ENCODE measurements at regions not wholly inside any gene's neighbourhood (a gene's known extent, or its start where the extent isn't known, plus 50 kb on each side); places are given as distances from the start of the nearest gene placed in this dataset.
"Not testable (repeated sequence)": the region's sequence is repeated elsewhere in the genome, so short reads cannot be mapped to it uniquely, and the experiment has no call there.

DNA sequence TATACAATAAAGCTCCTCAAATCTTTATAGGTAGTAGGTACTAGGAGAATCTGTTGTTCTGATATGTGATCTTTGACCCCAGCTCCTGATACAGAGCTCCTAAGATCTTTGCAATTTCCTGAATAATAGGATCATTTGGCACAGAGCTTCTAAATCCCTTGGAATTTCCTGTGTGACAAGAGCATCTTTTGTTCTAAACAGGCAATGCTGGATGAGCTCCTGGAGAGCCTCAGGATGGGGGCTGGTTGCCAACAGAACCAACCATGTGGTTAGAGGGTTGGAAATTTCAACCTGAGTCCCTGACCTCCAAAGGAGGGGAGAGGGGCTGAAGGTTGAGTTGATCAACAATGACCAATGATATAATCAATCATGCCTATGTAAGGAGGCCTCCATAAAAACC lies 629.0 kb downstream of the CCSER2 start:
- intact Hi-C loops (cut with DNase I): no loop called here
- DNase-seq: no peak
- H3K4me3 ChIP-seq: no peak overlapping the region
- H3K27me3 ChIP-seq (ENCODE audit: low read depth): no peaks in the 10 kb centered on the region
- no peaks in the 10 kb centered on the region for H3K36me3 ChIP-seq
- H3K9me3 ChIP-seq: no peaks in the 10 kb centered on the region
- no peaks in the 10 kb centered on the region for H3K4me1 ChIP-seq
- ATAC-seq: no peak
- H3K27ac ChIP-seq: no peak overlapping the region
- TF ChIP-seq, protein P1, sequence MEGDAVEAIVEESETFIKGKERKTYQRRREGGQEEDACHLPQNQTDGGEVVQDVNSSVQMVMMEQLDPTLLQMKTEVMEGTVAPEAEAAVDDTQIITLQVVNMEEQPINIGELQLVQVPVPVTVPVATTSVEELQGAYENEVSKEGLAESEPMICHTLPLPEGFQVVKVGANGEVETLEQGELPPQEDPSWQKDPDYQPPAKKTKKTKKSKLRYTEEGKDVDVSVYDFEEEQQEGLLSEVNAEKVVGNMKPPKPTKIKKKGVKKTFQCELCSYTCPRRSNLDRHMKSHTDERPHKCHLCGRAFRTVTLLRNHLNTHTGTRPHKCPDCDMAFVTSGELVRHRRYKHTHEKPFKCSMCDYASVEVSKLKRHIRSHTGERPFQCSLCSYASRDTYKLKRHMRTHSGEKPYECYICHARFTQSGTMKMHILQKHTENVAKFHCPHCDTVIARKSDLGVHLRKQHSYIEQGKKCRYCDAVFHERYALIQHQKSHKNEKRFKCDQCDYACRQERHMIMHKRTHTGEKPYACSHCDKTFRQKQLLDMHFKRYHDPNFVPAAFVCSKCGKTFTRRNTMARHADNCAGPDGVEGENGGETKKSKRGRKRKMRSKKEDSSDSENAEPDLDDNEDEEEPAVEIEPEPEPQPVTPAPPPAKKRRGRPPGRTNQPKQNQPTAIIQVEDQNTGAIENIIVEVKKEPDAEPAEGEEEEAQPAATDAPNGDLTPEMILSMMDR (IDR thresholded peaks at IDR 0.05): no peak

DNA sequence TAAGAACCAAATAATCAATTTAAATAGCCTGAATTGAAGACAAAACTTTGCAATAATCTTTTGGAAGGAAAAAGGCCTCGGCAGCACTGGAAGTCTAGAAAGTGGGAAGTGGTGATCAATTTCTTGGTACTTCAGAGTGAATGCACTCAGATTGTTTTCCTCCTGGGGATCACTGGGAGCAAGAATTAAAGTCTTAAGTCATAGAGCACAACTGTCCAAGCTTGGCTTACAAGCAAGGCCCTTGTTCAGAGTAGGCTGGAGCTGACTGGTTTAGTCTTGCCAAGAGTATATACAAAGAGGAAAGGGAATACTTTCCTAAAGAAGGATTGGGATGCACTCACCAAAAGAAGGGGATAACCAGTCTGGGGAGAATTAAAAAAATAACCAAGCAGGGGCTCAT lies 637.1 kb downstream of the CCSER2 start:
- TF ChIP-seq, protein P1 (IDR thresholded peaks at IDR 0.05): no peak
- DNase-seq: no peak
- no peaks in the 10 kb centered on the region for H3K9me3 ChIP-seq
- no peak overlapping the region for H3K27ac ChIP-seq
- ATAC-seq: no peak
- no peaks in the 10 kb centered on the region for H3K27me3 ChIP-seq (ENCODE audit: low read depth)
- no peaks in the 10 kb centered on the region for H3K36me3 ChIP-seq
- intact Hi-C loops (cut with DNase I): no loop called here
- H3K4me3 ChIP-seq: no peak overlapping the region
- H3K4me1 ChIP-seq: no peaks in the 10 kb centered on the region

DNA sequence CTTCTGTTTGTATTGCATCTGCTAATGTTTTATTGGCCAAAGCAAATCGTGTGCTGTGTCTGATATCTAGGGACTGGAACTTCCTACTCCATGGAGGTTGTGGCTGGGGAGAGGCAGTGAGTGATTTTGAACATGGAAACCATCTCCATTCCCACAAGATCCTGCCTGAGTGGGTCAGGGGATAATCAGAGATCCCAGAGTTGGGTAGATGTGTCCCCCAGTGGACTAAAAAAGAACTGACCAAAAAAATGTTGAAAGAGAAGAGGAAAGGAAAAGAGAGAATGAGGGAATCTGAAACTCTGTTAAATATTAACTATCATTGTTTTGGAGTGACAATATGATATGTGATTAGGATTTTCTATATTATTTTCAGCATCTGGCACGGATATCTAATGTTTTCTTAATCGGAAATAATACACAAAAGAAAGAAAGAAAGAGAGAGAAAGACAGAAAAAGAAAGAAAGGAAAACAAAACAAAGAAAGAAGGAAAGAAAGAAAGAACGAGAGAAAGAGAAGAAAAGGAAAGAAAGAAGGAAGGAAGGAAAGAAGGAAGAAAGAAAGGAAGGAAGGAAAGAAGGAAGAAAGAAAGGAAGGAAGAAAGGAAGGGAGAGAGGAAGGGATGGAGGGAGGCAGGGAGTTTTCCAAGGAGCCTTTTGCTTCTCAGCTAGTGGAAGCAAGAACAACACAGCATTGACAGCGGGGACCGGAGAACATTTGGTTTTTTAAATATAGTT lies 638.5 kb downstream of the CCSER2 start:
- Histone ChIP-seq H3K4me3 (no peak overlapping the region), H3K27ac (no peak overlapping the region), H3K4me1 (no peaks in the 10 kb centered on the region), H3K27me3 (ENCODE audit: low read depth) (no peaks in the 10 kb centered on the region), H3K36me3 (no peaks in the 10 kb centered on the region), H3K9me3 (no peaks in the 10 kb centered on the region)
- DNase-seq (no peak), ATAC-seq (no peak)
- intact Hi-C loops (cut with DNase I): no loop called here
- TF ChIP-seq, protein P1 (IDR thresholded peaks at IDR 0.05): no peak

DNA sequence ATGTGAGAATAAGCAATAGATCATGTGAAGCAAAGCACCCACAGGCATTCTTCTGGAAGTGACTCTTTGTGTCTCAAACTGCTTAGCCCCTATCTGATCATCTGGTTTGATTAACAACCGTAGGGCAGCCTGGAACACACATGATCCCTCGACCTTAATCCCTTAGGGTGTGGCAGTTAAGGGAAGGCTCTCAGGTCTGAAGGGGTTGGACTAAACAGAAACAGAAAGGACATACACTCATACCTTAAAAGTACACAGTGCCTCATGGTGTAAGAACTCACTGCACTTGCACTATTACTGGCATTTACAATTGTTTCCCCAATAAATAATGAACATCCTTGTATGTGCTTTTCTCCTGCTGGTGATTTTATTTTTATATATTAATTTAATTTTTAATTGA lies 640.9 kb downstream of the CCSER2 start:
- H3K36me3 ChIP-seq; H3K27ac ChIP-seq; H3K4me3 ChIP-seq; DNase-seq; H3K27me3 ChIP-seq (ENCODE audit: low read depth); H3K9me3 ChIP-seq; intact Hi-C loops (cut with DNase I); H3K4me1 ChIP-seq: not testable (repeated sequence)
- peak; percentile 27 to 47 for ATAC-seq

DNA sequence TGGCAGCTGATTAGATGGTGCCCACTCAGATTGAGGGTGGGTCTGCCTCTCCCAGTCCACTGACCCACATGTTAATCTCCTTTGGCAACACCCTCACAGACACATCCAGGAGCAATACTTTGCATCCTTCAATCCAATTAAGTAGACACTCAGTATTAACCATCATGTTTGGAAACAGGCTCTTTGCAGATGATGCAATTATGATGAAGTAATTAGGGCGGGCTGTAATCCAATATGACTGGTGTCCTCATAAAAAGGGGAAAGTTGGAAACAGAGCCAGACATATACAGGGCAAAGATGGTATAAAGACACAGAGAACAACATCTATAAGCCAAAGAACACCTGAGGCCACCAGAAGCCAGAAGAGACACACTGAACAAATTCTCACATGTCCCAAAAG lies 658.6 kb downstream of the CCSER2 start:
- TF ChIP-seq, protein P1 (IDR thresholded peaks at IDR 0.05): no peak
- ATAC-seq: no peak
- no peak overlapping the region for H3K27ac ChIP-seq
- no peaks in the 10 kb centered on the region for H3K4me1 ChIP-seq
- H3K27me3 ChIP-seq (ENCODE audit: low read depth): no peaks in the 10 kb centered on the region
- H3K9me3 ChIP-seq: no peaks in the 10 kb centered on the region
- no peak for DNase-seq
- H3K36me3 ChIP-seq: no peaks in the 10 kb centered on the region
- no peak overlapping the region for H3K4me3 ChIP-seq
- intact Hi-C loops (cut with DNase I): no loop called here

DNA sequence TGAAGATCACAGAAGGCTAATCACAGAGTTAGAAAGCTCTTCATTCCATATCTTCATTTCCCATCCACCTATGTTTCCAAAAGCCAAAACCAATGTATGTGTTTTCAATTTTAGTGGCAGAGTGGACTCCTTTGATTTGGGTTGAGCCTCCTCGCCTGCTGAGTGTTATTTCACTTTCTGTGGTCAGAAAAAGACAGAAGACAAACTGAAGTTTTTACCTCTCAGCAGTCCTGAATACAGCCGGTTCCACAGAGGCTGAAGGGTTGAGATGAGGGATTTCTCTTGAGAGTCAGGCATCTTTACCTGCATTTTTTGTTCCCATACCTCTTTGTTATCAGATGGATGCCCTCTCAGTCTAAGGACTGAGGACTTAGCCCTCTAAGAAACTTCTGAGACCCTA lies 659.6 kb downstream of the CCSER2 start:
- Histone ChIP-seq H3K36me3 (no peaks in the 10 kb centered on the region), H3K27me3 (ENCODE audit: low read depth) (no peaks in the 10 kb centered on the region), H3K9me3 (no peaks in the 10 kb centered on the region), H3K4me1 (no peaks in the 10 kb centered on the region), H3K27ac (no peak overlapping the region), H3K4me3 (no peak overlapping the region)
- ATAC-seq: no peak
- TF ChIP-seq, protein P1 (IDR thresholded peaks at IDR 0.05): no peak
- intact Hi-C loops (cut with DNase I): no loop called here
- no peak for DNase-seq

Measured in lower lobe of right lung (tissue), 2 donors.